ENCODE measurements at regions not wholly inside any gene's neighbourhood (a gene's known extent, or its start where the extent isn't known, plus 50 kb on each side); places are given as distances from the start of the nearest gene placed in this dataset.

DNA sequence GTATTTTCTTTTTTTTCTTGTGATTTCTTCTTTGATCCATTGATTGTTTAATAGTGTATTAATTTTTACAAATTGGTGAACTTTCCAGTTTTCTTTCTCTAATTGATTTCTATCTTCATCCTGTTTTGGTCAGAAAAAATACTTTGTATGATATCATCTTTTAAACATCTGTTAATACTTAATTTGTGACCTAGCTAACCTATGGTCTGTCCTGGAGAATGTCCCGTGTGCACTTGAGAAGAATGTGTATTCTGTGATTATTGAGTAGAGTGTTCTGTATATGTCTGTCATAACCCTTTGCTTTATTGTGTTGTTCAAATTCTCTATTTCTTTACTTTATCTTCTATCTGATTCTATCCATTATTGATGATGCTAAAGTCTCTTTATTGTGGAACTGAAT is 65.8 kb upstream of the ZEB1 start:
- TF ChIP-seq, protein P1, sequence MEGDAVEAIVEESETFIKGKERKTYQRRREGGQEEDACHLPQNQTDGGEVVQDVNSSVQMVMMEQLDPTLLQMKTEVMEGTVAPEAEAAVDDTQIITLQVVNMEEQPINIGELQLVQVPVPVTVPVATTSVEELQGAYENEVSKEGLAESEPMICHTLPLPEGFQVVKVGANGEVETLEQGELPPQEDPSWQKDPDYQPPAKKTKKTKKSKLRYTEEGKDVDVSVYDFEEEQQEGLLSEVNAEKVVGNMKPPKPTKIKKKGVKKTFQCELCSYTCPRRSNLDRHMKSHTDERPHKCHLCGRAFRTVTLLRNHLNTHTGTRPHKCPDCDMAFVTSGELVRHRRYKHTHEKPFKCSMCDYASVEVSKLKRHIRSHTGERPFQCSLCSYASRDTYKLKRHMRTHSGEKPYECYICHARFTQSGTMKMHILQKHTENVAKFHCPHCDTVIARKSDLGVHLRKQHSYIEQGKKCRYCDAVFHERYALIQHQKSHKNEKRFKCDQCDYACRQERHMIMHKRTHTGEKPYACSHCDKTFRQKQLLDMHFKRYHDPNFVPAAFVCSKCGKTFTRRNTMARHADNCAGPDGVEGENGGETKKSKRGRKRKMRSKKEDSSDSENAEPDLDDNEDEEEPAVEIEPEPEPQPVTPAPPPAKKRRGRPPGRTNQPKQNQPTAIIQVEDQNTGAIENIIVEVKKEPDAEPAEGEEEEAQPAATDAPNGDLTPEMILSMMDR (IDR thresholded peaks at IDR 0.05; ENCODE audit: low read depth, low read length) = no peak
- no peak for DNase-seq (ENCODE audit: extremely low read depth, low read depth)

DNA sequence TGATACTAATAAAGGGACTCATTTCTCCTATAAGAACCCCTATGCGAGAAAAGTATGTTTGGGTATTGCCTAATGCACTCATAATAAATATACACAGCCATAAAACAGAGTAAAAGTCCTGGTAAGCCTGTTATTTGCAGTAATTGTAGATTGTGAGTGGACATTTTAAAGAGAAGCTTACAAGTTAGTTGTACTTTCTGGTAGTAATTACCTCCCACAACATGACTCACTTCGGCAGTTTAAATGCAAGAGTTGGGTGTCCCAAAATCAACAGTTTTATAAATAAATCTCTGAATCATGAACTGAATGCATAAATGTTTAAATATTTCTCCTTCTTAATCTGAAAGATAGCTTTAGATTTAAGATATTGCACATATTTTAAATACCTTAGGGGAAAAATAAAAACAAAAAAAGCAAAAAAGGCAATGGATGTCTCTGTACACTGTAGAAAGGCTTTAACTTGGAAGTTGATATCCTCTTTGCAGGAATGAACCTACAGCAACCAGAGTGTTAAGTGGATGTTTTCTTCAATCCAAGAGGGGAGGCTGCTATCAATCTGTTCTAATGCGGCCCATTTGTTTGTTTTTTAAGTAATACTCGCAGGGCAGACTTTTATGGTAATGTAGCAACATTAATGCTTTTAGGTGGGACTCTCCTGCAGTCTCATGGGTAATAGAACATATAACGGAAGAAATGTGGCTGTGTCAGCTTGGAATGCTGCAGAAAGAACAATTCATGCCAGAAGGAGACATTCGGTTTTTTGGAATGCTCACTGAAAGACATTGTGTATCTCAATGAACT is 57.3 kb upstream of the ZEB1 start:
- DNase-seq (ENCODE audit: extremely low read depth, low read depth) = peak; percentile 66
- TF ChIP-seq, protein P1 (IDR thresholded peaks at IDR 0.05; ENCODE audit: low read depth, low read length) = no peak

DNA sequence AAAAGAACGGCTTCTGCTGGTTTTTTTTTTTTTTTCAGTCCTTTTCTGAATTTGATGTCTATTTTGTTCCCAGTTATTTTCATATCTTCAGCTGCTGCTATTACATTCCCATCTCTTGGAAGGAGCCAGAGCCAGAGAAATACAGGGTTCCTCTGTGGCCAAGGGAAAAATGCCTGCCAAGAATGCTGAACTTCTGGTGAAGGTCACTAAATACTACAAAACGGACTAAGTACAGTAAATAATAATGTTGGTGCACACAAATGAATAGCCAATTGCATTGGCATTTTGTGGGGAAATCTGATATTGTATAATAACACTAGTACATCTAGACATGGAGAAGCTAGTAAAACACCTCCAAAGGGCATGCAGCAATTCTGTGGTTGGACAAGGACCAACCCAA is 56.3 kb upstream of the ZEB1 start:
- peak; percentile 73 for DNase-seq (ENCODE audit: extremely low read depth, low read depth)
- TF ChIP-seq, protein P1 (IDR thresholded peaks at IDR 0.05; ENCODE audit: low read depth, low read length) = no peak

DNA sequence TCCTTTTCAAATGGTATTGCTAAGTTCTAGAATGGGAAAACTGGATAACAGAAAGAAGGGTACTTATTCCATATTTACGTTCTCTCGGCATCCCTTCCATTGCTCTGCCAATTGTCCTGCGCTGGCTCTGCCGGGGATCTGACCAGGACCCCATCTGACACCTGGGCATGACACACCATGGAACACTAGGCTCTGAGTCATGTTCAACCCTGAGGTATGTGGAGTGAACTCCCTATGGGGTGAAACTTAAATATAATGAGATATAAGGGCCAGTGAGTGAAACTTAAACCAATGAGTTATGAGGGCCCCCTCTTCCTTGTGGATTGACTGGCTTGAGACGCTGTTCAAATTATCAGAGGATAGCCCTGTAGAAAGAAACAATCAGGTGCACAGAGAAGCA is 55.1 kb upstream of the ZEB1 start:
- TF ChIP-seq, protein P1 (IDR thresholded peaks at IDR 0.05; ENCODE audit: low read depth, low read length) = no peak

DNA sequence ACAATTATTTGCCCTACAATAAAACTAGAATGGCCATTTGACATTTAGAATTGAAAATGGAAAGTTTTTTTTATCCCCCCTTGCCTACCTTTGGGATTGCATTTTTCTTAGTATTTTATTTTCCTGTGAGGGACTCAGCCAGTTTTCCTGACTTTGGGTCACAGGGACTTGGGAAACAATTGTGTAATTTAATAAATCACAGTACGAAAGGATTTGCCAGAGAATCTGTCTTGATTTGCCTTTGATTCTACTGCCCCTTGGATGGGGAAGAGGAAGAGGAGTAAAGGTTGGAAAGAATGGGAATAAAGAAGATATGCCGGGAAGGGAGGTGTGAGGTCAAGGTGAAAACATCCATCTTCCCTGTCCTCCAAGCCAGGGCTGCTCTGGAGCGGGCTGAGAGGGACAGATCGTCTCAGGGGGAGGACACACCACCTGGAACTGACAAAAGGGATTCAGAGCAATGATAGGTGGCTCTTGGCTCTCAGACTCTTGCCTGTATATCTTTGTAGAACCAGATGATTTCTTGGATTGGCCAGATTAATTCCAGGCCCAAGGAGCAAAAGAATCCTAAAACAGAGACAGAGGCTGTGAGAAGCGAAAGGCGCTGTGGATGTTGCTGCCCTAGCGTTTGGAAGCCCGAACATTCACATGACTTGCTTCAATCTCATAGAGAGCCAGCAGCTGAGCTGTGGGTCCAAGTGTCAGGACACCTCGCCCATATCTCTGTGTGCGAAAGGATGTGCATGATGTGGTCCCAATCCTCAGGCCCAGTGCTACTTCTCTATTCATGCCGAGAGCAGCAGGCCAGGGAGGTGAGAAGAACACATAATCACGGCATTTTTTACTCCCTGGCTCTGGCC is 50.3 kb upstream of the ZEB1 start:
- TF ChIP-seq, protein P1 (IDR thresholded peaks at IDR 0.05; ENCODE audit: low read depth, low read length) = no peak
- DNase-seq (ENCODE audit: extremely low read depth, low read depth) = no peak

More for the DNA sequence above, 55.1 kb upstream of the ZEB1 start:
- DNase-seq (ENCODE audit: extremely low read depth, low read depth) = no peak

Data from AG09319 (cell line).